ENCODE measurements at regions not wholly inside any gene's neighbourhood (a gene's known extent, or its start where the extent isn't known, plus 50 kb on each side); places are given as distances from the start of the nearest gene placed in this dataset.

DNA sequence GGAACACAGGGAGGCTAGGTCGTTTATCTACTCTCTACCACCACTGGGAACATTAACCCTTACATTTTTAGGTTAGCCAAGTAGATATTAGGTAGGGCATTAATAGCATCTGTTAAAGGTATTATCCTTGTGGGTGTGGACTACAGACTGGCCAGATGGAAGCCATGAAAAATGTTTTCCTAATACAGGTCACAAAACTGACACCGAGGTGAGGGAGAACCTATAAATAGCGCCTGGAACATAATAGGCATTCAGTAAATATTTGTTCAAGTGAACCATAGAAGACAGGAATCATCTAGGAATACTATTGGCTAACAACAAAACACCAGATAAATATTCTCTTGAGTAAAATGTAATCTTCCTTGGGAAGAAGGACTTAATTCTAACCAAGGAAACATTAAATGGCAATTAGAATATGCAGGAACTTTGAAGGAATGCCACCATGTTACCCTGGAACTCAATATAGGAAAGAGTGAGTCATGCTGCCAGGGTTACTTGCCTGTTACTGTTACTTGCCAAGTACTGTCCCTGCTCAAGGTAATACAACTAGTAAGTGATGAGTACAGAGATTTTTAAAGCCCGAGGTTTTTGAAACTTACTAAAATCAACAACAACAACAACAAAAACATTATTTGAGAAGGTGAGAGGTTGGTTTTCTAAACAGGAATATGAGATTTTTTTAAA is 79.0 kb downstream of the SOX3 start:
- TF ChIP-seq, protein P1, sequence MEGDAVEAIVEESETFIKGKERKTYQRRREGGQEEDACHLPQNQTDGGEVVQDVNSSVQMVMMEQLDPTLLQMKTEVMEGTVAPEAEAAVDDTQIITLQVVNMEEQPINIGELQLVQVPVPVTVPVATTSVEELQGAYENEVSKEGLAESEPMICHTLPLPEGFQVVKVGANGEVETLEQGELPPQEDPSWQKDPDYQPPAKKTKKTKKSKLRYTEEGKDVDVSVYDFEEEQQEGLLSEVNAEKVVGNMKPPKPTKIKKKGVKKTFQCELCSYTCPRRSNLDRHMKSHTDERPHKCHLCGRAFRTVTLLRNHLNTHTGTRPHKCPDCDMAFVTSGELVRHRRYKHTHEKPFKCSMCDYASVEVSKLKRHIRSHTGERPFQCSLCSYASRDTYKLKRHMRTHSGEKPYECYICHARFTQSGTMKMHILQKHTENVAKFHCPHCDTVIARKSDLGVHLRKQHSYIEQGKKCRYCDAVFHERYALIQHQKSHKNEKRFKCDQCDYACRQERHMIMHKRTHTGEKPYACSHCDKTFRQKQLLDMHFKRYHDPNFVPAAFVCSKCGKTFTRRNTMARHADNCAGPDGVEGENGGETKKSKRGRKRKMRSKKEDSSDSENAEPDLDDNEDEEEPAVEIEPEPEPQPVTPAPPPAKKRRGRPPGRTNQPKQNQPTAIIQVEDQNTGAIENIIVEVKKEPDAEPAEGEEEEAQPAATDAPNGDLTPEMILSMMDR (IDR thresholded peaks at IDR 0.05 in 8 of 11, conservative IDR thresholded peaks at IDR 0.05 in 3 of 11): no peak
- TF ChIP-seq POLR2A (IDR thresholded peaks at IDR 0.05) (no peak), POLR2AphosphoS5 (IDR thresholded peaks at IDR 0.05) (no peak)

All from spleen (tissue), 7 donors.